ENCODE measurements at regions not wholly inside any gene's neighbourhood (a gene's known extent, or its start where the extent isn't known, plus 50 kb on each side); places are given as distances from the start of the nearest gene placed in this dataset.

DNA sequence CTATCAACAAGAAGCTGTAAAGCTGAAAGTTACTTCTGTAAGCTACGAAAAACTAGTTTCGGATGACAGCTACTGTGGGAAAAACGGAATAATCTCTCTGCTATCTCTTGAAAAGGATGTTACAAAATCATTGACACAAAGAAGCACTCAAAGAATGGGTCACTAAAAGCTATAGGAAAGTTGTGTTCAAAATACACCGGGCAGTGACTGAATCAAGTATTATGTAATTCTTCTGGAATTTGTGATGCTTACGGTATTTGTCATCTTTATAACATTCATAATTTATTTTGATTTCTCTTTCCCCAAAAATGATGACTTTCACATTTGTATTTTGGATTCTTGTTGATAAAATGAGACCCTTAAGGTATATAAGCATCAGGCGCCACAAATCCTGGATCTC lies 112.1 kb upstream of the KLF6 start:
- no peaks in the 10 kb centered on the region for H3K9me3 ChIP-seq
- peaks cover 0 to 23% (median 12%) of the 10 kb centered on the region in 4 donors for H3K4me1 ChIP-seq
- intact Hi-C loops (cut with DNase I) = loop anchor here (10.0 kb wide), 1 partner anchor 448 kb away; no protein-coding TSS in a partner anchor
- H3K27me3 ChIP-seq = no peaks in the 10 kb centered on the region
- H3K4me3 ChIP-seq = no peak overlapping the region
- peak overlapping the region in 2 of 4 donors; percentile 60 to 64 for H3K27ac ChIP-seq
- TF ChIP-seq, protein P1, sequence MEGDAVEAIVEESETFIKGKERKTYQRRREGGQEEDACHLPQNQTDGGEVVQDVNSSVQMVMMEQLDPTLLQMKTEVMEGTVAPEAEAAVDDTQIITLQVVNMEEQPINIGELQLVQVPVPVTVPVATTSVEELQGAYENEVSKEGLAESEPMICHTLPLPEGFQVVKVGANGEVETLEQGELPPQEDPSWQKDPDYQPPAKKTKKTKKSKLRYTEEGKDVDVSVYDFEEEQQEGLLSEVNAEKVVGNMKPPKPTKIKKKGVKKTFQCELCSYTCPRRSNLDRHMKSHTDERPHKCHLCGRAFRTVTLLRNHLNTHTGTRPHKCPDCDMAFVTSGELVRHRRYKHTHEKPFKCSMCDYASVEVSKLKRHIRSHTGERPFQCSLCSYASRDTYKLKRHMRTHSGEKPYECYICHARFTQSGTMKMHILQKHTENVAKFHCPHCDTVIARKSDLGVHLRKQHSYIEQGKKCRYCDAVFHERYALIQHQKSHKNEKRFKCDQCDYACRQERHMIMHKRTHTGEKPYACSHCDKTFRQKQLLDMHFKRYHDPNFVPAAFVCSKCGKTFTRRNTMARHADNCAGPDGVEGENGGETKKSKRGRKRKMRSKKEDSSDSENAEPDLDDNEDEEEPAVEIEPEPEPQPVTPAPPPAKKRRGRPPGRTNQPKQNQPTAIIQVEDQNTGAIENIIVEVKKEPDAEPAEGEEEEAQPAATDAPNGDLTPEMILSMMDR (IDR thresholded peaks at IDR 0.05) = no peak
- TF ChIP-seq POLR2AphosphoS5 (IDR thresholded peaks at IDR 0.05) = peak in 1 of 4 donors; percentile 15
- H3K36me3 ChIP-seq = no peaks in the 10 kb centered on the region
- WGBS, 2 donors = 80 to 95% methylated on average over 6 of the region's 6 CpGs
- DNase-seq = no peak

DNA sequence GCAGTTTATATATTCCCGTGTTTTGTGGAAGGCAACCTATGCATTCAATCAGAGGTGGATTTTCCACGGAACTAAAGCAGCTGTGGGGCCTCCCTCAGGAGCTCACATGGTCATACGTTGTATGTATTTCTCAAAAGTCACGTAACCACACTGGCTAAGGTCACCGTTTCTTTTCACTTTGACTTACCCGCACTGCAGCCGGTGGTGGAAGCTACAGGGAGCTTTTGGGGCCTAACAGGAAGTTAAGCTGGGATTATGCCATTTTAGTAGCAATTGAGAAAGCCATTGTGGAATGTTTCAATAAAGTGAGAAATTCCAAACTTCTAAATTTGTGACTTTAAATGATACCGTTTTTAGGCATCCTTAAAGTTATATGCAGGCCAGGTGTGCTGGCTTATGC lies 111.2 kb upstream of the KLF6 start:
- Histone ChIP-seq H3K27ac (no peak overlapping the region), H3K27me3 (no peaks in the 10 kb centered on the region), H3K4me1 (peaks cover 0 to 23% (median 11%) of the 10 kb centered on the region in 4 donors), H3K4me3 (no peak overlapping the region), H3K36me3 (no peaks in the 10 kb centered on the region), H3K9me3 (no peaks in the 10 kb centered on the region)
- no peak for TF ChIP-seq POLR2A (IDR thresholded peaks at IDR 0.05)
- TF ChIP-seq EP300 (IDR thresholded peaks at IDR 0.05) = no peak
- no peak for TF ChIP-seq POLR2AphosphoS5 (IDR thresholded peaks at IDR 0.05)
- TF ChIP-seq, protein P1 (IDR thresholded peaks at IDR 0.05) = no peak
- intact Hi-C loops (cut with DNase I) = loop anchor here (10.0 kb wide), 1 partner anchor 449 kb away; no protein-coding TSS in a partner anchor
- DNase-seq = no peak
- WGBS, 2 donors = 89 to 93% methylated on average over 8 of the region's 8 CpGs

DNA sequence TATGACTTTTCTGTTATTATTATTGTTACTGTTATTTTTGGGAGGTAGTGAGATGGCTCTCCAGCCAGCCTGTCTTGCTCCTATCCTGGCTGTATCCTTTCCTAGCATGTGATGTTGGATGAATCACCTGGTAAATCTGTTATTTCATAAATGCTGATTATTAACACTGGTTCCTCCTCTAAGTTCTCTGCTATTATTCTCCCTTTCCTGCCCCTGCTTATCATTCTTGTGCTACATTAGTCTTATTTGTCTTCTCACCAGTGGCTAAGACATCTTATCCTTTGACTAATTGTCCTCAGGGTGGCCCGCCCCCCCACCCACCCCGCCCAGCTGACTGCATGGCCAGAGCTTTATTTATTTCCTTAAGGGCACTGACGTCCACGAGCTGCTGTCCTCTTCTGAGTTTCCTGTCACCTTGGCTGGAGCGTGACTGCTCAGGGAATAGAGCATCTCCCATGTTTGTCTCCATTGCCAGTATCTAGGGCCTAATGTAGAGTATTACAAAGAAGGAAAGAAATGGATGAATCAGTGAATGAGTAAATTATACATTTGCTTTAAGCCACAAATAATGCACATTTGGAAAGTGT lies 110.1 kb upstream of the KLF6 start:
- no peak for DNase-seq
- intact Hi-C loops (cut with DNase I) = loop anchor here (10.0 kb wide), 1 partner anchor 450 kb away; no protein-coding TSS in a partner anchor
- 51 to 76% methylated on average over 5 of the region's 5 CpGs for WGBS, 2 donors
- H3K4me1 ChIP-seq = peaks cover 0 to 23% (median 11%) of the 10 kb centered on the region in 4 donors
- no peak overlapping the region for H3K27ac ChIP-seq
- TF ChIP-seq EP300 (IDR thresholded peaks at IDR 0.05) = no peak
- TF ChIP-seq, protein P1 (IDR thresholded peaks at IDR 0.05) = no peak
- TF ChIP-seq POLR2A (IDR thresholded peaks at IDR 0.05) = no peak
- TF ChIP-seq POLR2AphosphoS5 (IDR thresholded peaks at IDR 0.05) = no peak
- no peak overlapping the region for H3K4me3 ChIP-seq
- no peaks in the 10 kb centered on the region for H3K27me3 ChIP-seq
- no peaks in the 10 kb centered on the region for H3K9me3 ChIP-seq
- H3K36me3 ChIP-seq = no peaks in the 10 kb centered on the region

DNA sequence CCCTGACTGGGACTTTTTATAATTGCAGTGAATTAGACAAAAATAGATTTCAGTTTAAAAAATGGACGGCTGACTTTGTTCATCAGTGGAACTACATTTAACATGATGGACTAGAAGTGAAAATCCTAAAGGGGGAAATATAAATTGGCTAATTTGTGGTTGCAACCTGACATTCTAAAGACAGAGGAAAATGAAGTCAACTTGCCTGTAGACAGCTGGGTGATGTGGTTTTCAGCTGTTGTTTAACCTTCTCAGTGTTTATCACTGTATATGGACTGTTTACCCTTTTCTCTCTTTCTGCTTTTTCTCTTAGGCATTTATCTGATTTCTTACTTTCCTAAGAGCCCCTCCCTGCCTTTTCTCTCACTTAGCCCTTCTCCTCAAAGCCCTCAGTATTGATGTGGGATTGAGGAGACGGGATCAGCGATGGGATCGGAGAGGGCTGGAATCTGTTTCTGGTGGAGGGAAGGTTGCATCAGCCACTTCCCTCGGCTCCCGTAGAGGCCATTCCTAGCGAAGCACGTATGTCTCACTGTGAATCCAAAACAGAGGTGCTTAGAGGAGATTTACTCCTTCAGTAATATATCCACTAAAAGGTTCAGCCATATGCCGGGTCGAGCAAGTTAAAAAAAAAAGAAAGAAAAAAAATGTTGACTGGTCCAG lies 109.0 kb upstream of the KLF6 start:
- TF ChIP-seq, protein P1 (IDR thresholded peaks at IDR 0.05) = no peak
- WGBS, 2 donors = 86 to 89% methylated on average over 10 of the region's 10 CpGs
- Histone ChIP-seq H3K36me3 (no peaks in the 10 kb centered on the region), H3K27me3 (no peaks in the 10 kb centered on the region), H3K9me3 (no peaks in the 10 kb centered on the region), H3K4me1 (peaks cover 0 to 21% (median 9%) of the 10 kb centered on the region in 4 donors), H3K27ac (no peak overlapping the region), H3K4me3 (no peak overlapping the region)
- no peak for DNase-seq
- intact Hi-C loops (cut with DNase I) = loop anchor here (10.0 kb wide), 1 partner anchor 451 kb away; no protein-coding TSS in a partner anchor

Data from sigmoid colon (tissue), 6 donors.